ENCODE measurements at regions not wholly inside any gene's neighbourhood (a gene's known extent, or its start where the extent isn't known, plus 50 kb on each side); places are given as distances from the start of the nearest gene placed in this dataset.

- TF ChIP-seq CTCF (IDR thresholded peaks at IDR 0.05) (no peak), POLR2A (IDR thresholded peaks at IDR 0.05) (no peak)
Measured at GRCh38 chr10:36489181-36489580, 636.2 kb upstream of the ANKRD30A start.
